Tongue (tissue), 1 donor: ENCODE measurements at regions not wholly inside any gene's neighbourhood (a gene's known extent, or its start where the extent isn't known, plus 50 kb on each side); places are given as distances from the start of the nearest gene placed in this dataset.
A peak's percentile ranks its signal among the peaks of the same experiment; 100 is the strongest.

Experiments used
- DNase-seq: peaks from one replicate; pipeline ENCODE4 v3.0.0-alpha.2; 2015

DNA sequence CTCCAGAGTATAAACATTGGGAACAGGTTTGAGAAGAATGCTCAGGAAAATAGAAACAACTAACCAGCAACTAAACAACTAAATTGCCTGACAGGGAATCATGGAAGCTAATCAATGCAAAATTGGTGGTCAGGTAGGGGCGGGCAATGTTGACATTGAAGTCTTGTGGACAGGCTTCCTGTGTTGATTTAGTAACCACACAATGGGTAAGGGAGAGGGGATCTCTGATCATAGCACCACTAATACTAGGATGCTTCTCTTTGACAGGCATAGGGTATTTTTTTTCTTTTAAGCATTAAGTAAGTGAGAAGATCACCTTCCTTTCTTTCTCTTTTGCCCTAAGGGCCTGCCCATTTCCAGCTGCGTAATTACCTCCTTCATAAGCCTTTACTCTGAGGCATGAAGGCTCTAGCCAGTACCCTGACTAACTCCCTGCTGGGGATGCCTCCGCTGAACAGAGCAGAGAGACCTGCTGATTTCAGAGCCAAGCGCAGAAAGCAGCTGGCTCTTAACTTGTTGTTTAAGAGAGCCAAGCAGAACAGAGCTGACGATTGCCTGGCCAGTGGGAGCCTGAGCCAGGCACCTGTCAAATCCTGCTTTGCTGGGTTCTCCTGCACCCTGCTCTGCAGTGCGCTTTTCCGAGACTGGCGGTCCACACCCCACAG lies 118.7 kb downstream of the BMP2 start:
- DNase-seq, result peak; percentile 66

- no peak for DNase-seq
Observed at GRCh38 chr20:6887966-6888365, 120.5 kb downstream of the BMP2 start.

DNA sequence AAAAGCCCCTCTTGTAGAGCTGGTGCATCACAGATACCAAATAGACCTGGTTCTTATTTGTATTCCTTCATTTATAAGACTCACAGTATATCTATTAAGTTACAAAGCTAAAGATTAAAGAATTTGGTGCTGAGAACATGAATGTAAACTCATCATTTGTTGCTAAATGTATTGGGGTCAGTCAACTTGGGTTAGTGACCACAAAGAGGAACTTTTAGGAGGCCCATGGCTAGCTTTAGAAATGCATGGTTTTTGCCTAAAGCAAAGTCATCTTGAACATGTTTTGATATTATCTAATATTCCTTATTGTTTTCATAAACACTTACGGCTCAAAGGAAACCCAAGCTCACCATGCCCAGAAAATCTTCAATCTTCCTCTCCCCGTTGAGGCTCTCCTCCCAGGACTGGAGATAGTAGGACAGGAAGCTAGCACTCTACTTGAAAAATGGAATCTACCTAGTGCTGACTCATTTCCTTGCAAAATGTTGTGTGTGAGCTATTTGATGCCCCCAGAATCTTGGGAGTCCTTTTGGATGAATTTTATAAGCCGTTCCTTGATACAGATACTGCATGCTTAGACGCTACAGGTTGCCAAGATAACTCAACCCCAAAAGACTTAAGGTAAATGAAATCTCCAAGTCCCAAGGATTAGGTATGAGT lies 121.4 kb downstream of the BMP2 start:
- DNase-seq, result no peak

DNA sequence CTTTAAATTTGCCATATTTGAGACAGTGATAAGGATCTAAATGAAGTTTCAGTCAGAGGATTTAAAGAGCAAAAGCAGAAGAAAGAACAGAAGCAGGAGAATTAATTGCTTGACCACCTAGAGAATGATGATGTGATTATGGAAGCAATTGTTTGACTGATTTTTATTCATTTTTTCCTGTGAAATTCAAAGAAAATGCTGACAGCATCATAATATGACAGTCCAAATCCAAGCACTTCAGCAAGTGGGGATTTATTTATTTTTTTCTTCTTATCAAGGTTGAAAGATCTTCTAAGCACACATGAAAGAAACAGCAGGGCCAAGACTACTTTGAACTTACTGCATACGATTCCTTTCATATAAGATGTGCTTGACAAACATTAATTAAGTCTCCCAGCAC lies 125.2 kb downstream of the BMP2 start:
- DNase-seq, result no peak

DNA sequence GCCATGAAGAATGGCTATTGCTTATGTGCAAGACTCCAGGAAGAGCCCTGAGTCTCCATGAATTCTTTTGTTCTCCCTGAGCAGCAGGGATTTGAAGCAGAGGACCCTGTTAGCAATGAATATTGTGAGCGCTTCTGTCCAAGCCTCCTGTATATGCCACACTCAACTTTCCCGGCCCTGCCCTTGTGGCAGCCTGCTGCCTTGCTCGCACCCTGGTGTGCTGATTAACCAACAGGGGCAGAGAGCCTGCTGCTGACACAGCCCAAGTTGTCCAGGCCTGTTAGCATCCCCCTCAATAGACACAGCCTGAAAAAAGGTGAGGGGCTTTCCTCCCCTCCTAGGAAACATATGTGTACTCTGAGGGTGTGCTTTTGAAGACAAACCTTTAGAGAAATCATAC lies 131.4 kb downstream of the BMP2 start:
- DNase-seq, result no peak

- no peak for DNase-seq
Observed at GRCh38 chr20:6906871-6907270, 139.4 kb downstream of the BMP2 start.

GRCh38 chr20:6908673-6909072 lies 141.2 kb downstream of the BMP2 start:
- peak; percentile 41 for DNase-seq

DNA sequence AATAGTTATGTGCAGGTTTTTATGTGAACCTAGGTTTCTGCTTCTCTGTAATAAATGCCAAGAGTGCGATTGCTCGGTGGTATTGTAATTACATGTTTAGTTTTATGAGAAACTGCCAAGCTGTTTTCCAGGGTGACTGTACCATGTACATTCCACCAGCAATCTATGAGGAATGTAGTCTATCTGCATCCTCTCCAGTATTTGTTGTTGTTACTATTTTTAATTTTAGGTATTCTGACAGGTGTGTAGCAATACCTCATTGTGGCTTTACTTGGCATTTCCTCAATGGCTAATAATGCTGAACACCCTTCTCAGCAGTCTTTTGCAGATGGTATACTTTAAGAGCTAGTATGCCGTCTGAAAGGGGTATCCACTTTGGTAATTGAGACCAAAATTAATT lies 142.1 kb downstream of the BMP2 start:
- DNase-seq, result no peak

DNA sequence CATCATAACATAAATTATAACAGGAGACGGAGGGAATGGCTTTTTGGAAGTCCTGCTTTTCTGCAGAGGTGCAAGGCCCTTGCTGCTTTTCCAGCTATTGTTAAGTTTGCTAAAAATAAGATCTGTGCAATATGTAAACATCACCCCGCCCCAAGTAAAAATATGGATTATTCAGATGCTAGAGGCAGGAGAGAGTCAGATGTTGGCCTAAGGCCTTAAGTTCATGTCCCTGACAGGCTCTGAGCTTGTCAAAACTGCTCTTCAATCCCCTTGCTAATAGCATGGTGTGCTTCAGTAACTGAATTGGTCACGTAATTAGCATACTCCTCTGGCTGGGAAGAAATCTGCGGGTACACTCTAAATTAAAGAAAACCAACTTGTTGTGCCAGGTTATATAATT lies 147.5 kb downstream of the BMP2 start:
- DNase-seq, result no peak

DNA sequence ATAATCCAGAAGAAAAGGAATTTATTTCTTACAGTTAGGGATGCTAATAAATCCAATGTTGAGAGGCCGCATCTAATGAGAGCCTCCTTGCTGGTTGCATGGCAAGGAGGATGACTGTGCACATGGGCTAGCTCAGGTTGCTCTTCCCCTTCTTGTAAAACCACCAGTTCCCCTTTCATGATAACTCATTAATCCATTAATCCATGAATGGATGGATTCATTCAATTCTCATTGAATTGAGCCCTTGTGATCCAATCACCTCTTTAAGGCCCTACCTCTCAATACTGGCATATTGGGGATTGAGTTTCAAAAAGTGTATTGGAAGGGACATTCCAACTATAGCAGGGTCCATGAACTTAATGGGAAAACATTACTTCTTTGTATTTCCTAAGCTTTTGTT lies 149.5 kb downstream of the BMP2 start:
- no peak for DNase-seq

DNA sequence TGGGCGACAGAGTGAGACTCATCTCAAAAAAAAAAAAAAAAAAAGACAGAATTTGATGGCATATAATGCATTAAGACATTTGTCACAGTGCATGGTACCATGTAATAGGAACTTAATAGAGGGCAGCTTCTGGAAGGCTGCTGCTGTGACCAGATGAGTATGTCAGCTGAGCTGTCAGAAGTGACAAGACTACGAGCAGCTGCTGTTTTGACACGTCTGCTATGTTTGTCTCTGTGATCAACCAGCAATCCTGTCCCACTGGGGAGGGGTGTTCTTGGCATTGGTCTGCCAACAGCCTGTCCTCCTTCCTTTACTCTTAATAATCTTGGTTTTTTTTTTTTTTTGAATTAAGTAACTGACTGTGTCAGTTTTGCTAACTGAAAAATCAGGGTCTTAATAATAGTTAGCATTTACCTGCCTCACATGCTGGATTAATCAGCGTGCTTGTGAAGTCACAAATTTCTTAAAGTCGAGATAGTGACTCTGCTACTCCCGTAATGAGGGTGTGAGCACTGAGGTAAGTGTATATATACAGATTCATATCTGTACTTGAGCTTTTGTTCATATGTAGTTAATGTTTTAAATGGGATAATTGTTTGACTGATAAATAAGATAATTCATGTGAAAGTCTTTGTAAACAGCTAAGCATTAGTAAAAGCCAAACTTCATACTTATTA lies 152.4 kb downstream of the BMP2 start:
- peak; percentile 82 for DNase-seq

DNA sequence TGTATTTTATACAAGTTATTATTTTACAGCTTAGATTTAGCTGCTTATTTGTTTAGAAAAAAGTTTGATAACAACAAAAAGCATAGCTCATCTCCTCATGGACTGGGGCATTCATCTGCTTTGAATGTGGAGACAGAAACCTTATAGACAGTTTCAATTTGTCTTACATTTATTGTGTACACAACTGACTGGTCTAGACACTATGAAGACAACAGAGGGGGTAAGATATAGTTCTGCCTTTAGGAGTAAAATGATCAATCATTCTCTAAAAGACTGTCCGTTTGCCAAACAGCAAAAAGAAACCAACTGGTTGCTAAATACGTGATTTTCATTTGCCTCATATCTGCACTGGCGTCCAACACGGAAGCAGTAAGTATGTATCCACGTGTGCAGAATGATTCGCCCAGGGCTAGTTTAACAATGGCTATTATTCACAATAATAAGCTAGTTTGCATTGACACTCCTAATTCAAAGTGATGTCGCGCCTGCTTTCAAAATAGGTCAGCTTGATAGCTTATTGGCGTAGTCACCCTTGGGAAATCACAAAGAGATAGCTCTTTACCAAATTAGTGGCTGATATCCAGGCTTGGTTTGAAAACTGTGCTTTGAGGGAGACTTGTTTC lies 153.6 kb downstream of the BMP2 start:
- DNase-seq, result no peak

- DNase-seq, result no peak
Observed at GRCh38 chr20:6921717-6922386, 154.4 kb downstream of the BMP2 start.

DNA sequence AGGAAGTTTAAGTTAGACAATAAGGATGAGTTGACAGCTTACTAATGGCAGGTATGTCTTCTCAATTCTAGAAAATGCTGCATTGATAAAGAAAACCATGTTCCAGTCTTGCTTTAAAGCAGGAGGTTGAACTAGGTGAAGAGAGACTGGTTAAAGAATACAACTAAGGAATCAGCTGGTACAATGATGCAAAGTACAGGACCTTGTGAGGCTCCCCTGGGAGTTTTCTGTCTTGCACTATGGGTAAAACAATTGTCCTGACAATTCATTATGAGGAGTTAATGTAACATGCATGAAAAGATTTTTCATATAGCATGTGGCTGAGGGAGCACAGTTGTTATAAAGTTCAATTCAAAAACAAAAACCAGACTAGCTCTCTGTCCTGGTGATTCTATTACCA lies 157.2 kb downstream of the BMP2 start:
- DNase-seq, result no peak

- no peak for DNase-seq
Observed at GRCh38 chr20:6925744-6926278, 158.3 kb downstream of the BMP2 start.

DNA sequence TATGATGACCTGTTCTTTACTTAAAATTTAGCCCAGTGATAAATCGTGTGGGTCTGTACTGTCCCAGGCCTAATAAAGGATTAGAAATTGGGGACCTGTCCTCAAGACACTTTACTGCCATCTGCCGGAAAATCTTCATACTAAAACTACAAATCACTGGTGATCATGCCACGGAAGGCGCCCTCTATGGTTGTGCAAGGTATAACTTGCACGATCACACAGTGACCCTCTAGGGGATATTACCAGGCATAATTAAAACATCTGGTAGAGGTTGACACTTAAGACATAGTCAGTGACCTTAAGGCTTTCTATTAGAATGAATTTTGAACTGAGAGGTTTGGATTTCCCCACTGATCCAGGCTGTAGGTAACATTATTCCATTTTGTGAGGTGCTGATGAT lies 172.6 kb downstream of the BMP2 start:
- peak; percentile 45 for DNase-seq

GRCh38 chr20:6940876-6941275 lies 173.4 kb downstream of the BMP2 start:
- DNase-seq, result no peak

DNA sequence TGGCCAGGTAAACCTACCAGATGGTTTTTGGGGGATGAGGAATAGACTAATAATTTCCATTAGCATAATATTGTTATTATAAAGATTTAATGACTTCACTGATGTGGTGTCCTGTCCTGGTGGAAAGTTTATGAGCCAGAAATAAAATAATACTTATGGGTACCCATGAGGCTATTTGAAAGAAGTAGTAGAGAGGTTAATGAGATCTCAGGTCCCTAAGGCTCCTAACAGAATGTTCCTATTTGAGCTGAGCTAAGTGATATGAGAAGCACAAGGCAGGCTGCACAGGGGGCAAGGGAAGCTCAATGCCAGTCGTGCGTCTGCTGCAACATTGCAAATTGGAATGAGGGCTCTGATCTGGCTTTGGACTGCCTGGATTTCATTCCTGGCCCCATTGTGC lies 174.1 kb downstream of the BMP2 start:
- no peak for DNase-seq

DNA sequence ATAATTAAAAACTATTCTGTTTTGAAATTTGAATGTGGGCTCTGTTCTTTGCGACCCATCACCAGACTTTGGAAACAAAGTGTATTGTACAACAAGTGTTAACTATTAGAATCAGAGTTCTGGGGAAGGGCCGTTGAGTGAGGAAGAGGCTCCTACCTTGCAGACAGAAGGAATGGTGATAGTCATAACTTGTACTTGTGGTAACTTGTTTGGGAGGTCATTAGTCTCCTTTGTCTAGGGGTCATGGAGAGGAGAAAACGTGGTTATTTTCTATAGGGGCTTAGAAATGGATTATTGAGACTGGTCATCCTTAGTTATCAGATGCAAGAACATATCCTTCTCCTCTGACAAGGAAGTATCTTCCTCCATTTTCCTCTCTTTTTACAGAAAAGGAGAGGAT lies 174.8 kb downstream of the BMP2 start:
- DNase-seq, result no peak

GRCh38 chr20:6944292-6944691 lies 176.8 kb downstream of the BMP2 start:
- DNase-seq, result no peak

GRCh38 chr20:6953611-6954010 lies 186.1 kb downstream of the BMP2 start:
- no peak for DNase-seq

- DNase-seq, result no peak
Observed at GRCh38 chr20:6954219-6954618, 186.7 kb downstream of the BMP2 start.

GRCh38 chr20:6956056-6956455 lies 188.6 kb downstream of the BMP2 start:
- no peak for DNase-seq
